Heart right ventricle (tissue), 16 donors: ENCODE measurements at regions not wholly inside any gene's neighbourhood (a gene's known extent, or its start where the extent isn't known, plus 50 kb on each side); places are given as distances from the start of the nearest gene placed in this dataset.

Experiments used
- ATAC-seq, 8 donors: fragments of 200-7000 bp; cut with Tn5 transposase; one replicate each; pipeline ENCODE4 v1.9.1; 2020; ENCODE audit warnings: mild to moderate bottlenecking in 8 of 8, moderate library complexity in 8 of 8, moderate number of reproducible peaks in 1 of 8
- DNase-seq, 2 donors: peaks; one replicate each; pipeline ENCODE4 v3.0.0-alpha.2; 2020
- H3K27ac ChIP-seq, 10 donors: fragments of 200-600 bp; sonication (generic) in 2 of 10; one replicate each; pipeline versions ENCODE4 v1.5.0 to v1.8.0; 2020 to 2022; ENCODE audit warnings: mild to moderate bottlenecking in 3 of 10
- H3K27me3 ChIP-seq, 7 donors: fragments of 200-600 bp; one replicate each; pipeline ENCODE4 v1.8.0; 2021 to 2022; ENCODE audit warnings: mild to moderate bottlenecking in 2 of 7
- H3K36me3 ChIP-seq, 9 donors: fragments of 200-600 bp; sonication (generic) in 1 of 9; one replicate each; pipeline versions ENCODE4 v1.5.0 to v1.8.0; 2020 to 2022; ENCODE audit warnings: mild to moderate bottlenecking in 2 of 9
- H3K4me1 ChIP-seq, 9 donors: fragments of 200-600 bp; sonication (generic) in 1 of 9; one replicate each; pipeline versions ENCODE4 v1.5.0 to v1.8.0; 2020 to 2022; ENCODE audit warnings: mild to moderate bottlenecking in 4 of 9
- H3K4me3 ChIP-seq, 10 donors: fragments of 200-600 bp; sonication (generic) in 2 of 10; one replicate each; pipeline versions ENCODE4 v1.5.0 to v1.8.0; 2020 to 2022; ENCODE audit warnings: mild to moderate bottlenecking in 7 of 10, moderate library complexity in 2 of 10
- H3K9me3 ChIP-seq, 11 donors: fragments of 200-600 bp in 10 of 11; sonication (generic) in 2 of 11; one replicate each; pipeline versions ENCODE4 v1.5.0 to v1.8.0; 2013 to 2022; ENCODE audit warnings: mild to moderate bottlenecking in 2 of 11, control low read depth in 1 of 11, moderate library complexity in 1 of 11
- CTCF ChIP-seq, 9 donors: fragments of 200-600 bp; sonication (generic) in 2 of 9; IDR thresholded peaks; one replicate each; pipeline versions ENCODE4 v1.5.0 to v1.8.0; 2021 to 2022; ENCODE audit warnings: antibody characterized with exemption in 9 of 9, mild to moderate bottlenecking in 5 of 9, moderate library complexity in 1 of 9
- WGBS, 2 donors: extraction: QIAGEN DNeasy Blood & Tissue Kit; methylation state at CpG; one replicate each; pipeline ENCODE4 v1.1.7; 2013; ENCODE audit warnings: inconsistent platforms in 1 of 2; 5-methylcytosine and 5-hydroxymethylcytosine counted together
- intact Hi-C, 10 donors: fragments of 100-400 bp; cut with DNase I; formaldehyde crosslinking; loops; one replicate each; pipeline versions ENCODE4 v1.11.1 to v1.14.2; 2022
- donor health status: Arrhythmogenic right ventricular cardiomyopathy.
- donor health status: ischemic (EF 13 %, LVEDD 7.1; RV severe dilation, severe dysfunction).
- donor health status: healthy with polysubstance abuse.
- donor health status: DM: no; HTN: yes; CAD: no.
- donor health status: DM: no; HTN: no; CAD: no.
- donor health status: ischemic (EF 25% LVEDD 6.9; RV normal size, moderate dysfunction).
- donor health status: ischemic (EF 25% LVEDD 5.7; RV mildly dilated, moderate dysfunction).
- donor health status: healthy.
- donor health status: DM: yes; HTN: yes; CAD: no.
- donor health status: Ischemic cardiomyopathy.
- donor health status: ischemic (EF 35%, LVEDD 5.7; RV mildly dilated, moderate dysfunction).
- donor health status: nonischemic (EF 11% LVEDD 7.7; RV severe dilation, severe dysfunction).
- donor health status: DM: yes; HTN: yes; CAD: no.
- donor health status: PGD.
- donor health status: ischemic (EF 29% LVEDD 5.4; RV normal size, mild dysfunction).
- donor health status: nonischemic (EF 23%, LVEDD 6.1; RV moderate dilation, normal function).

- Histone ChIP-seq H3K4me3 (no peak overlapping the region), H3K4me1 (no peaks in the 10 kb centered on the region), H3K27ac (no peak overlapping the region), H3K36me3 (no peaks in the 10 kb centered on the region), H3K27me3 (peaks cover 0 to 11% (median 0%) of the 10 kb centered on the region in 7 donors), H3K9me3 (no peaks in the 10 kb centered on the region)
- DNase-seq (no peak), ATAC-seq (no peak)
- 92 to 93% methylated on average over 3 of the region's 3 CpGs for WGBS, 2 donors
- no peak for TF ChIP-seq CTCF (IDR thresholded peaks at IDR 0.05)
- intact Hi-C loops, result no loop called here
Measured at GRCh38 chr6:1461736-1462135, 72.4 kb downstream of the FOXF2 start.

GRCh38 chr6:1463275-1463674 lies 73.9 kb downstream of the FOXF2 start:
- Histone ChIP-seq H3K9me3 (no peaks in the 10 kb centered on the region), H3K4me1 (no peaks in the 10 kb centered on the region), H3K27ac (no peak overlapping the region), H3K36me3 (no peaks in the 10 kb centered on the region), H3K27me3 (peaks cover 0 to 19% (median 0%) of the 10 kb centered on the region in 7 donors), H3K4me3 (no peak overlapping the region)
- no peak for TF ChIP-seq CTCF (IDR thresholded peaks at IDR 0.05)
- intact Hi-C loops, result no loop called here
- 72 to 81% methylated on average over 7 of the region's 7 CpGs for WGBS, 2 donors
- DNase-seq, result no peak
- no peak for ATAC-seq

DNA sequence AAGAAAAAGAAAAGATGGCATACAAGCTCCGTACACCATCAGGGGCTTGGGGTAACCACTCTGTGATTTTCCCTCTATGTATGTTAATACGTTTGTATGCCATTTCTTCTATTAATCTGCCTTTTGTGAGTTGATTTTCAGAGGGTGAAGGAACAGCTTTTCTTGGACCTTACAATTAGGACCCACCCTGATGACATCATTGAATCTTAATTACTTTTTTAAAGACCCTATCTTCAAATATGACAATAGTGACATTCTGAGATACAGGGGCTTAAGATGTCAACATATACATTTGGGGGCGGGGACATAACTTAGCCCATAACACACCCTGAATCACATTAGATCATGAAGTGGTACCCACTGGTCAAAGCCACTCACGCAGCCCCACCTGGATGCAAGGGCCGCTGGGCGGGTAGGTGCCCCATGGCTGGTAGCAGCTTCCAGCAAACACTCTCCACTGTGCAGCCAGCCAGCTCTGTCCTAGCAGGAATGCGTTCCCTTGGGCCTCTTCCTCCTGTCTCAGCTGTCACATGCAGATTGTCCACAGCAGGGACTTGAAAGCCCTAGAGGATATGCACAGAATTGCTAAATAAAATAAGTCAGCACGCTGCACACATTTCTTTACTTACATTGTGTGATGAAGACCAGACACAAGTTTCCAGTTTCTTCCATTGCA lies 74.5 kb downstream of the FOXF2 start:
- 80 to 81% methylated on average over 8 of the region's 8 CpGs for WGBS, 2 donors
- no peaks in the 10 kb centered on the region for H3K4me1 ChIP-seq
- H3K27me3 ChIP-seq, result peaks cover 0 to 21% (median 0%) of the 10 kb centered on the region in 7 donors
- DNase-seq, result no peak
- no peak overlapping the region for H3K27ac ChIP-seq
- no peak for TF ChIP-seq CTCF (IDR thresholded peaks at IDR 0.05)
- no peaks in the 10 kb centered on the region for H3K9me3 ChIP-seq
- ATAC-seq, result no peak
- intact Hi-C loops, result no loop called here
- no peaks in the 10 kb centered on the region for H3K36me3 ChIP-seq
- H3K4me3 ChIP-seq, result no peak overlapping the region

- no peaks in the 10 kb centered on the region for H3K4me1 ChIP-seq
Measured at GRCh38 chr6:1464781-1465370, 75.5 kb downstream of the FOXF2 start.

More at GRCh38 chr6:1464781-1465370, 75.5 kb downstream of the FOXF2 start:
- ATAC-seq (no peak), DNase-seq (no peak)
- no peak overlapping the region for H3K4me3 ChIP-seq
- no peaks in the 10 kb centered on the region for H3K9me3 ChIP-seq
- peaks cover 0 to 24% (median 0%) of the 10 kb centered on the region in 7 donors for H3K27me3 ChIP-seq
- 87 to 91% methylated on average over 7 of the region's 7 CpGs for WGBS, 2 donors
- no peaks in the 10 kb centered on the region for H3K36me3 ChIP-seq
- no peak for TF ChIP-seq CTCF (IDR thresholded peaks at IDR 0.05)
- H3K27ac ChIP-seq, result no peak overlapping the region
- intact Hi-C loops, result no loop called here
